Astrocyte of the hippocampus (primary cell): ENCODE measurements at regions not wholly inside any gene's neighbourhood (a gene's known extent, or its start where the extent isn't known, plus 50 kb on each side); places are given as distances from the start of the nearest gene placed in this dataset.
"Not testable (repeated sequence)": the region's sequence is repeated elsewhere in the genome, so short reads cannot be mapped to it uniquely, and the experiment has no call there.

Source experiments
- DNase-seq: peaks from one replicate; pipeline ENCODE4 v3.0.0; 2011; ENCODE audit warnings: low read depth, low spot score

GRCh38 chr4:62709618-62710252, 1509.6 kb downstream of the ADGRL3 start:
- peak; percentile 53 for DNase-seq

DNA sequence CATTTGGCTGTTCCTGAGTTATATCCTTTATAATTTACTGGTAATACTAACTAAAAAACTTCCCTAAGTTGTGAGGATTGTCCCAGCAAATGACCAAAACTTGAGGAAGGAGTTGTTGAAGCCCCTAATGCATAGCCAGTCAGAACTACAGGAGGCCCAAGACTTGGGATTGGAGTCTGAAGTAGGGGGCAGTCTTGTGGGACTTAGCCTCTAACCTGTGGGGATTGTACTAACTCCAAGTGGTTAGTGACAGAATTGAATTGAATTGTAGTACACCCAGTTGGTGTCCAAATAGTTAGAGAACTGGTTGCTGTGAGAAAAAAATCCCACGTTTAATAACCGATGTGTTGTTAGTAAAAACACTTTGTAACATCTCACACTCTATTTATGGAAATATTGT, 1506.3 kb downstream of the ADGRL3 start:
- DNase-seq: no peak

DNA sequence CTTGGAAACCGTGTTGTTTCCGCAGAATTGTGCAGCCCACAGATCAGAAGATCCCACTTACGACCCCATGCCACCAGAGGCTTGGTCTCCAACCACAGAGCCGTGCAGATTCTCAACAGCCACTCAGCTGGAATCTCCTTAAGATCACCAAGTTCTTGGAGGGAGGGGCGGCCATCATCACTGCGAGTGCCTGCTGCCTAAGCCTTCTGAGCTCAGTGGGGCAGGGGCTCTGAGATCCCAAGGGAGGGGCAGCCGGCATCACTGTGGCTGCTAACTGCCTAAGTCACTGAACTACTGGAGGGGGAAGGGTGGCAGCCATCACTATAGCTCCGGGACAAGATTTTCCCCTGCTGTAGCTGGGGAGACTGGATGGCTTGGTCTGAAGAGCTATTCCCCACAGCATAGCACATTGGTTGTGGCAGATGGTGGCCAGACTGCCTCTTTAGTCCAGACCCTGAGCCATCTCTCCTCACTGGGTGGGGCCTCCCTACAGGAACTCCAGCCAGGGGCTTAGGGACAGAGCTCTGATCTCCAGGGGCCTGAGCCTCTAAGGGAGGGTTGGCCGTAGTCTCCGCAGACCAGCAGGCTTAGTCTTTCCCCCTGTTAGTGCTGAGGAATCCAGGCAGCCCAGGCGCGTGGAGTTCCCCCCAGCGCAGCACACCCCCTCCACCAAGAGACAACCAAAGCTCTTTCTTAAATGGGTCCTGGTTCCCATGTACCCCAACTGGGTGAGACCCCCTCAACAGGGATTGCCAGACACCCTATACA, 1483.9 kb downstream of the ADGRL3 start:
- DNase-seq: no peak

DNA sequence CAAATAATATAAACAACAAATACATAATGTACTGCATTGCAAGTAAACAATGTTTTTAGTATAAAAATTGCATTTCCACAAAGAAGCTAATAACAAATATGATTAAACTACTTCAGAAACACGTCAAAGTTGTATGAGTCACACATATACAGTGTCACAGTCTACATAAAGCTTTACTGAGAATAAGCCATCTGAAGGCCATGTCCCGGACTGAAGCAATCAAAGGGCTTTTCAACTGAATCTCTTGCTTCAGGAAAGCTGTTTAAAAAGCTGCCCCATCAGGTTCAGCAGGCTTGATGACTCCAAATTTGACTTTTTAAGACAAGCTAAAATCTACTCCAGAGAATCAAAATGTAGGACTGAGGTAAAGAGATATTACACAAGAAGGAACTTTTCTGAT, 1476.8 kb downstream of the ADGRL3 start:
- DNase-seq: no peak

DNA sequence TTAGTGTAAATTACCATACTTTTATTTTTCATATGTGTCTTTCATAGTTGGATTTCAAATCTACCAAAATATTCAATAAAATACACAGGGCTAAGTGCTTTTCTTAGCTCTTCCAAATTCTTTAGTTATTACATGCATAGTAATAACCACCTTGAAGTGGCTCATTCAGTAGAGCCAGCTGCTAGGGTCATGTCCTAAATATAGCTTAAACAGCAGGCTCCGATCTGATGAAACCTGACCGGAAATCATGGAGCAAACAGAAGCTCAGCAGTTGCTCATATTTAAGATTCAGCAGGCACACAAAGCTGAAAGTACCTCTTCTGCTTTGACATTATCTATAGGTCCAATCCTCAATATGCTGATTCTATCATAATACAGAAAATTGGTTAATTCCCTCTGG, 1470.4 kb downstream of the ADGRL3 start:
- DNase-seq: peak; percentile 1

DNA sequence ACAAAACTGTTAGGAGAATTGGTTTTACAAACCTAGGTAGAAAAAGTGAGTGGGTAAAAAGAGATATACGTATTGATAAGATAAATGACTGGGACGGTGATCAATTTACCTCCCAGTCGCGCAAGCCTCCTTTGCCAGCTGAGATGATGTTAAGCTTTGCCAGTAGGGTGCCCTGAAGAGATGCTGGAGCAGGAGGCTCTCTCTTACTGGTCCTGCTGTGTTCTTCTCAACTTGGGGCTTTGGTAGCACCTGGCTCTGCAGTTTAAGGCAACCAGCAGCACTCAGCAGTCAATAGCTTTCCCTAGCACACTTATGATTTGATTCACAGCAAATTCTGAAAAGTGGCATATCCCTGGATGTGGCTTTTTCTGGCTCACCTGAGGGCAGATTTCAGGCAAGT, 1461.7 kb downstream of the ADGRL3 start:
- DNase-seq: no peak

DNA sequence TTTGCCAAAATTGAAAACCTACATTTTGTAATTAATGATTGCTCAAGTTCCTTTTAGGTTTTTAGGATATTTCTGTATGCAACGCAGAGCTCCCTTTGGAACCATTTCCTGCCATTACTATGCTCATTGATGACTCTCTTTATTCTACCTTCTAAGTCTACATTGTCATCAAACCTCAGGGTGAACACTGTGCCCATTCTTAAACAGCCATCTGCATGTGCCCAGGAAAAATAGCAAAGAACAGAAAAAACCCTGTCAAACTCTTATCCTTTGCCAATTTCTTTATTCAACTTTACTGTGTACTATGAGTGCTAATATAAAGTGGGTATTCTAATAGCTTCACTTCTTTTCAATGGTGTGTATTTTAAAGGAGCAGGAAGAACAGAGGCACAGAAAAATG, 1455.9 kb downstream of the ADGRL3 start:
- no peak for DNase-seq

DNA sequence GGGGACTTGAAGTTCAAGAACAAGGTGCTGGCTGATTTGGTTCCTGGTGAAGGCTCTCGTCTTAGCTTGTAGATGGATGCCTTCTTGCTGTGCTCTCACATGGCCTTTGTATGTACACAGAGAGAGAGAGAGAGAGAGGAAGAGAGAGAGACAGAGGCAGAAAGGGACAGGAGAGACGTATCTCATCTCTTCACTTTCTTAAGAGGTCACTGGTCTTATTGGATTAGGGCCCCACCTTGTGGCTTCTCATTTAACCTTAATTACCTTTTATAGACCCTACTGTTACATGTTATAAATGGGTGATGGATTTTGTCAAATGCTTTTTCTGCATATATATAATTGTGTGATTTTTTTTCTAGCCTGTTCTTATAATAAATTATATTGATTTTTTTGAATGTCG, 1444.2 kb downstream of the ADGRL3 start:
- peak; percentile 41 for DNase-seq

DNA sequence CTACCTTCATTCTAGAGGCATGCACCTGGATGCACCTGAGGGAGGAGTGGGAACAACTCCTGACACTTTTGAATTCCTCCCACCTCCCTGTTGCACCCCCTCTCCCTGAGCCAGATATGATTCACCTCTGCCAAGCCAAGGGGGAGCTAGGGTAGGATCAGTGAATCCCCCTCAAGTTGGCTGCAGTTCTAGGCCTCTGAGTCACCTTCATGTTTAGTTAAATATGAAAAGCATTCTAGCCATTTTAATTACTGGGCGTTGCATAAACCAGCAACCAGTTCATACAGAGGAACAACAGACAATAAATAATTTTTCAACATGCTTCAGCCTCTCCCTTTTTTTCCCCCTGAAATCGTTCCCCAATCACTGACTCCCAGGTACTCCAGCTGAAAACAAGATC, 1440.2 kb downstream of the ADGRL3 start:
- DNase-seq: peak; percentile 33

DNA sequence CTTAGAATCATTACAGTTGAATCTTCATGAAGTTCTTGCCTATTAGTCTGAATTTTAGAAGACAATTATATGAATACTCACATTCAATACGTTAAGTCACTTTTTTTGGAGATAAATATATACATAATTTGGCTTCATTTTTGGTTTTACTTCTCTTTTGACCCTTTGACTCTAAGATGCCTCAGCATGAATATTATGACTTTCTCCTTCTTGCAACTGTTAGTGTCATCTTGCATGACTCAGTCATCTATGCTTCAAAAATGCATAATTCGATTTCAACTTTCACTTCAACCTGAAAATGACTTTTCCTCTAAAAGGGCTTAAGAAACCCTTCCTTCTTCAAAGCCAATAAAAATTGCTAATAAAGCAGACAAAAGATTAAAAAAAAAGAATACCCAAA, 1427.5 kb downstream of the ADGRL3 start:
- no peak for DNase-seq

DNA sequence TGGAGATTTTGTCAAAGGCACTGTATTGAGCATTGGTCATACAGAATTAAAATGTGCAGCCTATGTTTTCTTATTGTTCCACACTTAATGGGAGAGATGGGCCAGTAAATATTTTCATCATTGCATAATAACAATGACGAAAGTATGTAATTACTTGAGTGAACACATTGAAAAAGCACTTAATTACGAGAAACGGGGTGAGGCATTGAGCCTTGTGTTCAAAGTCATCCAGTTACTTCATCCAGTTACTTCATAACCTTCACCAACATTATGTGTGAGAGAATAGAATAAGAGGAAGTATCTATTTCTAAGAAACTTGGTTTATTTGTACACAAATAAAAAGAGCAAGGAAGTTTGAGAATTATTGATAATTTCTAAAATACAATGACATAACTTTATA, 1427.0 kb downstream of the ADGRL3 start:
- no peak for DNase-seq

DNA sequence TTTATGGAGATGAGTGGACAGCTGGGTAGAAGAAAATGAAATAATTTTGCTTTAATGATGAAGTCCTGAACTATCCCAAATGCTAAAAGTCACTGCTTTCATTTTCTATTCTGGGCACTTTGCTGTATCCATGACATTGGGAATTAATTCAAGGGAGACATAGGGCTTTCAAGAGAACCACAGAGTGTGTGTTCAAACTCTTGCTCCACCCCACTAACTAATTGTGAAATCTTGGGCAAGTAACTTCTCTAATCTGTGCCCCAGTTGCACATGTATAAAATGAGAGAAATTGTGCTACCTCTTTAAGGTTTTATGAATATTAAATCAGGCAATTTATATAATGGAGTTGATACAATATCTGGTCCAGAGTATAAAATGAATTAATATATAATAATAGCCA, 1422.0 kb downstream of the ADGRL3 start:
- no peak for DNase-seq

GRCh38 chr4:62619971-62620370, 1419.8 kb downstream of the ADGRL3 start:
- no peak for DNase-seq

DNA sequence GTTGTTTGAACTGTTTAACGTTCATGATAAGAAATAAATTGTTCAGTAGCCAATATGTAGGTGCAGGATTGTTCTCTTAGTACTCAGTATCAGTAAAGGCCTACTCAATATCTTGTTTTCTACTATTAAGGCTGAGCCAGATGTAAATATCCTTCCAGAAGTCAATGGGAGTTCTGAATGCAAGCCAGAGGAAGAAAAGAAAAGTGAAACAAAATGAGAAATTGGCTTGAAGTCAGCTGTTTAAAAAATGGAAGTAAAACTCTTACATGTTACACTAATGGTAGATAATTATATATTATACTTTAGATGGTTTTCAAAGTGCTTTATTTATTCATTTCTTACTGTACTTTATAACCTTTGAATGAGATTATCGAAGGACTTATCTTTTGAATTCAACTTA, 1417.9 kb downstream of the ADGRL3 start:
- DNase-seq: no peak

- peak; percentile 4 for DNase-seq
Measured at GRCh38 chr4:62601737-62602136, 1401.6 kb downstream of the ADGRL3 start.

- not testable (repeated sequence) for DNase-seq
Measured at GRCh38 chr4:62595265-62595664, 1395.1 kb downstream of the ADGRL3 start.

DNA sequence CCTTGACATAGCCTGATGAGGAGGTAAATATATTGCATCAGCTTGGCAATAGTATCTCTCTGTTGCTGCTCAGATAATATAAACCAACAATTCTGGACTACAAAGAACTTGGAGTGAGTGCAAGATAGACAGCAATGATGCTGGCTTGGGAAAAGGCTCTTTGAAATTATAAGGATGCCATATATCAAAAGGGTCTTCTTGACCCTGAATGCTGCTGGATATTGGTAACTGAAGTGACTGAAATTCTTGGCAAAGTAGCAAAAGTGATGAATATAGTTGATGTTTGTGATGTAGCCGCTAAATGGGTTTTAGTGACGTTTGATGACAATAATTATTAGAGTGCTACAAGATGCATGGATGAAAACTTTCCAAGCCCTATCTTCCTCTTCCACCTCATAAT, 1391.6 kb downstream of the ADGRL3 start:
- no peak for DNase-seq

DNA sequence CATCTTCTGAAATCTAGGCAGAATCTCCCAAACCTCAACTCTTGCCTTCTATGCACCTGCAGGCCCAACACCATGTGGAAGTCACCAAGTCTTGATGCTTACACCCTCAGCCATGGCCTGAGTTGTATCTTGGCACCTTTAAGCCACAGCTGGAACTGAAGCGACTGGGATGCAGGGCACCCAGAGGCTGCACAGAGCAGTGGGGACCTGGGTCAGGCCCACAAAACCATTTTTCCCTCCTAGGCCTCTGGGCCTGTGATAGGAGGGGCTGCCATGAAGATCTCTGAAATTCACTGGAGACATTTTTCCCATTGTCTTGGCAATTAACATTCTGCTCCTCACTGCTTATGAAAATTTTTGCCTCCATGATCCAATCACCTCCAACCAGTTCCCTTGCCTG, 1388.5 kb downstream of the ADGRL3 start:
- no peak for DNase-seq

- DNase-seq: no peak
Measured at GRCh38 chr4:62571494-62571893, 1371.4 kb downstream of the ADGRL3 start.

DNA sequence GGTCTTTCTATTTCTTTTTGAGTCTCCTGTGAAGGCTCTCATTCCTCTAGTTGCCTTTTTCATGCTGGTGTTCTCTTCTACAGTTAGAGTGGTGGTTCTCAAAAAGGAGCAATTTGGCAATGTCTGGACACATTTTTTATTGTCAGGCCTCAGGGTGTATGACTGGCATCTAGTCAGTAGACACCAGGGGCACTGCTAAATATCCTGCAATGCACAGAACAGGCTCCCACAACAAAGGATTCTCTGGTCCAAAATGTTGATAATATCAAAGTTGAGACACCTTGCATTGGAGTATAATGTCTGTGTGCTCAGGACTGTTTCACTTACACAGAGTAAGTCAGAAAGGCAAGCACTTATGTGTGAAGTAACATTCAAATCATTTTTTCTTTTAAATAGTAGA, 1360.7 kb downstream of the ADGRL3 start:
- no peak for DNase-seq

DNA sequence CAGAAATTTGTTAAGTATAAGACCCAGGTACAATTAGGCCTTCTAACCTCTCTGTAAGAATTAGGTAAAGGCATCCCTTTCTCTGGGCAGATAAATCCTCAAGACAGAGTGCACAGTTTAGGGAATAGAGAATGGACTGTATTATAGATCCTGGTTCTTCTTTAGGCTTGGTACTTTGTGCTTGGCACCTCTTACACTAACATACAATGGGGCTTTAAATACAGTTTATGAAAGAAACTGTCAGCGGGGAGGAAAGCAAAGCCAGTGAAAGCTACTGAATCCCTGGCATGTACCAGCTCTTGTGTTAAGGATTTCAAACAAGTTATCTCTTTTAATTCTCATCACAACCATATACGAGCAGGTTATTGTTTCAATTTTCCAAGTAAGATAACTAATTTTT, 1350.0 kb downstream of the ADGRL3 start:
- no peak for DNase-seq

GRCh38 chr4:62549601-62550000, 1349.5 kb downstream of the ADGRL3 start:
- DNase-seq: no peak

GRCh38 chr4:62548765-62549164, 1348.6 kb downstream of the ADGRL3 start:
- no peak for DNase-seq

GRCh38 chr4:62548108-62548524, 1348.0 kb downstream of the ADGRL3 start:
- DNase-seq: no peak
